H1 (cell line): ENCODE measurements at regions not wholly inside any gene's neighbourhood (a gene's known extent, or its start where the extent isn't known, plus 50 kb on each side); places are given as distances from the start of the nearest gene placed in this dataset.

Experiments
- CTCF ChIA-PET: fragments of 300-600 bp; sonication (Branson Sonifier 250); formaldehyde crosslinking; loops from one replicate; lab custom pipeline; 2021; ENCODE audit not compliant: partially characterized antibody; lab: Charles Lee
- POLR2A ChIA-PET: fragments of 300-600 bp; sonication (Branson Sonifier 250); formaldehyde crosslinking; loops from one replicate; lab custom pipeline; 2021; ENCODE audit warnings: inconsistent platforms; ENCODE audit not compliant: partially characterized antibody; lab: Charles Lee
- DNase-seq, 2 experiments: peaks; one replicate each; pipeline versions ENCODE4 v3.0.0 to v3.0.0-alpha.2; 2010 to 2022; ENCODE audit warnings: low spot score in 2 of 2, low read depth in 1 of 2, mixed read lengths in 1 of 2
- FAIRE-seq: peaks from 2 replicates; lab custom pipeline; 2011; peaks lifted over from hg19 to GRCh38; lab: Jason Lieb, UNC
- H2AFZ ChIP-seq: 2 replicates; pipeline ENCODE4 v1.8.1; 2012; ENCODE audit warnings: low read length, inconsistent platforms
- H2AK5ac ChIP-seq: 2 replicates; pipeline ENCODE4 v1.6.1; 2013; ENCODE audit warnings: low read depth, low read length
- H2BK120ac ChIP-seq: replicated peaks from 2 replicates; pipeline ENCODE3; 2013; ENCODE audit warnings: low read depth, low read length, inconsistent platforms
- H2BK12ac ChIP-seq: 2 replicates; pipeline ENCODE4 v1.6.1; 2013; ENCODE audit warnings: low read depth, low read length
- H2BK15ac ChIP-seq: 2 replicates; pipeline ENCODE4 v1.6.1; 2013; ENCODE audit warnings: low read length
- H2BK20ac ChIP-seq: 2 replicates; pipeline ENCODE4 v1.6.1; 2013; ENCODE audit warnings: low read length
- H2BK5ac ChIP-seq: 2 replicates; pipeline ENCODE4 v1.6.1; 2013; ENCODE audit warnings: low read depth, low read length
- H3K14ac ChIP-seq: 2 replicates; pipeline ENCODE4 v1.6.1; 2013; ENCODE audit warnings: inconsistent platforms; ENCODE audit not compliant: insufficient read length
- H3K18ac ChIP-seq: 2 replicates; pipeline ENCODE4 v1.6.1; 2013; ENCODE audit warnings: low read length; ENCODE audit errors: extremely low read depth
- H3K23ac ChIP-seq: 2 replicates; pipeline ENCODE4 v1.6.1; 2013; ENCODE audit warnings: inconsistent platforms; ENCODE audit not compliant: insufficient read length
- H3K23me2 ChIP-seq: 2 replicates; pipeline ENCODE4 v1.6.1; 2013; ENCODE audit warnings: low read depth, low read length
- H3K27ac ChIP-seq: 2 replicates; pipeline ENCODE4 v1.6.1; 2011; ENCODE audit warnings: low read depth, low read length, inconsistent platforms
- H3K27me3 ChIP-seq, 4 experiments: replicated peaks in 1 of 4; 1 replicate in 1 of 4; 2 replicates in 3 of 4; pipeline versions ENCODE4 v1.6.1 to v1.8.1; 2011 to 2013; ENCODE audit warnings: low read length in 3 of 4, mild to moderate bottlenecking in 3 of 4, inconsistent platforms in 2 of 4, mixed read lengths in 2 of 4, moderate library complexity in 1 of 4; ENCODE audit not compliant: control insufficient read depth in 3 of 4, insufficient read depth in 3 of 4; ENCODE audit errors: extremely low read depth in 1 of 4
- H3K36me3 ChIP-seq, 4 experiments: 2 replicates each; pipeline versions ENCODE4 v1.6.1 to v1.8.1; 2011 to 2013; ENCODE audit warnings: mild to moderate bottlenecking in 4 of 4, low read length in 3 of 4, moderate library complexity in 2 of 4, control low read depth in 1 of 4, inconsistent platforms in 1 of 4; ENCODE audit not compliant: insufficient read depth in 4 of 4, control insufficient read depth in 2 of 4
- H3K4ac ChIP-seq: replicated peaks from 2 replicates; pipeline ENCODE3; 2013; ENCODE audit warnings: low read length, low read depth, mixed read lengths, inconsistent platforms; ENCODE audit not compliant: insufficient read length
- H3K4me1 ChIP-seq, 4 experiments: replicated peaks in 1 of 4; 1 replicate in 1 of 4; 2 replicates in 3 of 4; pipeline versions ENCODE4 v1.6.1 to v1.8.1; 2011 to 2013; ENCODE audit warnings: low read length in 3 of 4, inconsistent platforms in 2 of 4, mixed read lengths in 1 of 4; ENCODE audit not compliant: insufficient read depth in 4 of 4, control insufficient read depth in 3 of 4
- H3K4me2 ChIP-seq, 2 experiments: 2 replicates each; pipeline versions ENCODE4 v1.6.1 to v1.8.1; 2011 to 2013; ENCODE audit warnings: low read depth in 2 of 2, low read length in 2 of 2, control low read depth in 1 of 2, inconsistent platforms in 1 of 2, mild to moderate bottlenecking in 1 of 2; ENCODE audit not compliant: insufficient read depth in 1 of 2
- H3K4me3 ChIP-seq, 4 experiments: fragments of 200-600, 300-600 bp in 1 of 4; sonication (generic), shearing (Covaris generic), sonication (Bioruptor Twin) in 1 of 4; 2 replicates each; pipeline versions ENCODE4 v1.5.1 to v1.8.1; 2011 to 2016; ENCODE audit warnings: low read length in 4 of 4, low read depth in 3 of 4, control low read depth in 2 of 4, inconsistent platforms in 2 of 4, mild to moderate bottlenecking in 2 of 4, mixed read lengths in 1 of 4, moderate library complexity in 1 of 4; ENCODE audit not compliant: insufficient read depth in 2 of 4; ENCODE audit errors: extremely low read depth in 1 of 4
- H3K56ac ChIP-seq: replicated peaks from 2 replicates; pipeline ENCODE3; 2013; ENCODE audit warnings: low read depth, mild to moderate bottlenecking, mixed read lengths, low read length, inconsistent platforms; ENCODE audit not compliant: insufficient read length
- H3K79me1 ChIP-seq: 2 replicates; pipeline ENCODE4 v1.6.1; 2013; ENCODE audit warnings: low read depth, low read length, control low read depth
- H3K79me2 ChIP-seq, 2 experiments: 2 replicates each; pipeline versions ENCODE4 v1.6.1 to v1.8.1; 2012 to 2013; ENCODE audit warnings: low read length in 2 of 2, mild to moderate bottlenecking in 2 of 2, inconsistent platforms in 1 of 2; ENCODE audit not compliant: insufficient read depth in 2 of 2, control insufficient read depth in 1 of 2
- H3K9ac ChIP-seq, 4 experiments: replicated peaks in 1 of 4; 1 replicate in 1 of 4; 2 replicates in 3 of 4; pipeline versions ENCODE4 v1.6.1 to v1.8.1; 2011 to 2013; ENCODE audit warnings: low read depth in 3 of 4, low read length in 3 of 4, control low read depth in 2 of 4, mild to moderate bottlenecking in 2 of 4, moderate library complexity in 2 of 4, inconsistent platforms in 1 of 4; ENCODE audit errors: extremely low read depth in 1 of 4
- H3K9me3 ChIP-seq, 2 experiments: 2 replicates each; pipeline versions ENCODE4 v1.6.1 to v1.8.1; 2012 to 2013; ENCODE audit warnings: mild to moderate bottlenecking in 2 of 2, moderate library complexity in 2 of 2, control low read depth in 1 of 2, inconsistent platforms in 1 of 2, low read depth in 1 of 2, low read length in 1 of 2, mixed read lengths in 1 of 2; ENCODE audit not compliant: insufficient read depth in 2 of 2
- H4K20me1 ChIP-seq, 2 experiments: replicated peaks in 1 of 2; 2 replicates each; pipeline versions ENCODE3 to v1.8.1; 2011 to 2013; ENCODE audit warnings: inconsistent platforms in 2 of 2, low read length in 2 of 2, mild to moderate bottlenecking in 1 of 2; ENCODE audit not compliant: insufficient read depth in 2 of 2, control insufficient read depth in 1 of 2
- H4K5ac ChIP-seq: 2 replicates; pipeline ENCODE4 v1.6.1; 2013; ENCODE audit warnings: low read length, low read depth, mixed read lengths, inconsistent platforms; ENCODE audit not compliant: insufficient read length
- H4K8ac ChIP-seq: 2 replicates; pipeline ENCODE4 v1.8.0; 2013; ENCODE audit warnings: mild to moderate bottlenecking, moderate library complexity, low read length, inconsistent platforms; ENCODE audit not compliant: insufficient read depth; ENCODE audit errors: extremely low read depth
- H4K91ac ChIP-seq: replicated peaks from 2 replicates; pipeline ENCODE3; 2013; ENCODE audit warnings: low read length, mixed read lengths, inconsistent platforms; ENCODE audit not compliant: insufficient read length
- ASH2L ChIP-seq: fragments of 200-600, 300-600 bp; sonication (generic); IDR thresholded peaks from one replicate; pipeline ENCODE4 v1.7.1; 2017; ENCODE audit warnings: low read length
- BACH1 ChIP-seq: IDR thresholded peaks from 2 replicates; pipeline ENCODE4 v1.6.1; 2012; ENCODE audit warnings: low read length, improper control_type of control experiment
- BCL11A ChIP-seq, 2 experiments: IDR thresholded peaks; one replicate each; pipeline ENCODE4 v1.6.1; 2011; ENCODE audit warnings: low read depth in 2 of 2, low read length in 2 of 2, mild to moderate bottlenecking in 2 of 2
- BRCA1 ChIP-seq: IDR thresholded peaks from 2 replicates; pipeline ENCODE4 v1.6.1; 2012; ENCODE audit warnings: low read depth, low read length, improper control_type of control experiment
- CEBPB ChIP-seq: IDR thresholded peaks from 2 replicates; pipeline ENCODE4 v1.6.1; 2012; ENCODE audit warnings: low read depth, low read length
- CHD2 ChIP-seq: IDR thresholded peaks from 2 replicates; pipeline ENCODE4 v1.6.1; 2012; ENCODE audit warnings: low read length, improper control_type of control experiment
- EP300 ChIP-seq, 2 experiments: IDR thresholded peaks; 1 replicate in 1 of 2; 2 replicates in 1 of 2; pipeline ENCODE4 v1.6.1; 2011 to 2012; ENCODE audit warnings: low read depth in 2 of 2, low read length in 2 of 2, mild to moderate bottlenecking in 2 of 2, borderline replicate concordance in 1 of 2, inconsistent platforms in 1 of 2, moderate library complexity in 1 of 2
- GABPA ChIP-seq: IDR thresholded peaks from 2 replicates; pipeline ENCODE4 v1.6.1; 2011; ENCODE audit warnings: mild to moderate bottlenecking, low read length, moderate library complexity, borderline replicate concordance; ENCODE audit not compliant: insufficient read depth
- GTF2F1 ChIP-seq: IDR thresholded peaks from 2 replicates; pipeline ENCODE4 v1.6.1; 2012; ENCODE audit warnings: low read depth, low read length, improper control_type of control experiment, borderline replicate concordance
- MAFK ChIP-seq: IDR thresholded peaks from 2 replicates; pipeline ENCODE4 v1.6.1; 2012; ENCODE audit warnings: low read depth, mild to moderate bottlenecking, improper control_type of control experiment, low read length
- NRF1 ChIP-seq: IDR thresholded peaks from 2 replicates; pipeline ENCODE4 v1.6.1; 2011; ENCODE audit warnings: mild to moderate bottlenecking, low read depth, low read length, improper control_type of control experiment
- SIN3A ChIP-seq, 2 experiments: IDR thresholded peaks in 1 of 2; conservative IDR thresholded peaks in 1 of 2; 2 replicates each; pipeline ENCODE4 v1.6.1; 2011 to 2012; ENCODE audit warnings: low read length in 2 of 2, improper control_type of control experiment in 1 of 2, low read depth in 1 of 2, mild to moderate bottlenecking in 1 of 2
- SP2 ChIP-seq: IDR thresholded peaks from 2 replicates; pipeline ENCODE4 v1.6.1; 2012; ENCODE audit warnings: mild to moderate bottlenecking, low read length, inconsistent platforms
- SP4 ChIP-seq: IDR thresholded peaks from 2 replicates; pipeline ENCODE4 v1.6.1; 2012; ENCODE audit warnings: low read length, inconsistent platforms
- SUZ12 ChIP-seq: fragments of 200-600 bp; sonication (generic); IDR thresholded peaks from 2 replicates; pipeline ENCODE4 v1.6.1; 2012; ENCODE audit warnings: mild to moderate bottlenecking, inconsistent platforms, low read length, moderate library complexity, mixed read lengths
- TEAD4 ChIP-seq: IDR thresholded peaks from 2 replicates; pipeline ENCODE4 v1.6.1; 2012; ENCODE audit warnings: low read depth, low read length, inconsistent platforms, mixed read lengths
- YY1 ChIP-seq: IDR thresholded peaks from 2 replicates; pipeline ENCODE4 v1.6.1; 2011; ENCODE audit warnings: low read depth, mild to moderate bottlenecking, low read length
- WGBS, 2 experiments: shearing (Covaris generic) in 1 of 2; methylation state at CpG; one replicate each; pipeline versions ENCODE4 v1.1.6 to v1.1.7; 2013 to 2015; ENCODE audit warnings: low lambda C conversion rate in 2 of 2, mixed read lengths in 2 of 2, inconsistent platforms in 1 of 2, low coverage in 1 of 2, missing lambda C conversion rate in 1 of 2; ENCODE audit not compliant: insufficient replicate concordance in 2 of 2, insufficient coverage in 1 of 2, insufficient read length in 1 of 2; ENCODE audit errors: extremely low coverage in 1 of 2, missing lambda C conversion rate in 1 of 2; 5-methylcytosine and 5-hydroxymethylcytosine counted together

GRCh38 chr1:101154547-101154946 lies 82.3 kb upstream of the S1PR1 start:
- Histone ChIP-seq H4K20me1 (no peaks in the 10 kb centered on the region), H3K18ac (no peak overlapping the region), H3K56ac (no peak overlapping the region), H2BK5ac (no peak overlapping the region), H3K4me3 (no peak overlapping the region), H2AFZ (no peak overlapping the region), H3K9me3 (no peaks in the 10 kb centered on the region), H3K23me2 (no peaks in the 10 kb centered on the region), H3K4ac (no peak overlapping the region), H3K4me1 (no peaks in the 10 kb centered on the region), H3K4me2 (no peak overlapping the region), H3K14ac (no peak overlapping the region), H2BK12ac (no peak overlapping the region), H2BK15ac (no peak overlapping the region), H3K23ac (no peak overlapping the region), H3K36me3 (no peaks in the 10 kb centered on the region), H3K79me1 (no peaks in the 10 kb centered on the region), H4K91ac (no peak overlapping the region), H2BK20ac (no peak overlapping the region), H2AK5ac (no peak overlapping the region), H2BK120ac (no peak overlapping the region), H3K27me3 (no peaks in the 10 kb centered on the region), H3K9ac (no peak overlapping the region), H4K8ac (no peak overlapping the region), H4K5ac (no peak overlapping the region), H3K27ac (no peak overlapping the region), H3K79me2 (no peaks in the 10 kb centered on the region)
- no peak for DNase-seq
- POLR2A ChIA-PET: no interaction called here
- FAIRE-seq: no peak
- 95% methylated on average over 1 of the region's 1 CpG; no CpG with 5 or more reads in 1 of the 2 experiments for WGBS, 2 experiments
- CTCF ChIA-PET: interaction anchor here (1.2 kb wide), 2 partner anchors 15 to 134 kb away, joined by 3 to 5 read pairs; no protein-coding TSS in a partner anchor
- no peak for TF ChIP-seq CHD2
- TF ChIP-seq EP300 (IDR thresholded peaks at IDR 0.05; ENCODE audit: borderline replicate concordance in 1 of 2, low read depth in 2 of 2, low read length in 2 of 2): no peak
- TF ChIP-seq TEAD4: no peak
- no peak for TF ChIP-seq YY1
- TF ChIP-seq GABPA: no peak
- no peak for TF ChIP-seq MAFK
- TF ChIP-seq SP2: no peak
- TF ChIP-seq BCL11A (IDR thresholded peaks at IDR 0.05; ENCODE audit: low read depth in 2 of 2, low read length in 2 of 2): no peak
- TF ChIP-seq NRF1: no peak
- no peak for TF ChIP-seq ASH2L
- no peak for TF ChIP-seq BACH1
- TF ChIP-seq GTF2F1: no peak
- no peak for TF ChIP-seq SP4
- TF ChIP-seq SUZ12: no peak
- no peak for TF ChIP-seq BRCA1
- no peak for TF ChIP-seq SIN3A (conservative IDR thresholded peaks at IDR 0.05 in 1 of 2, IDR thresholded peaks at IDR 0.05 in 1 of 2; ENCODE audit: low read depth in 1 of 2, low read length in 2 of 2)
- no peak for TF ChIP-seq CEBPB
